Endodermal cell (in vitro differentiated cells): ENCODE measurements at regions not wholly inside any gene's neighbourhood (a gene's known extent, or its start where the extent isn't known, plus 50 kb on each side); places are given as distances from the start of the nearest gene placed in this dataset.

Experiments
- DNase-seq: peaks from one replicate; pipeline ENCODE4 v3.0.0-alpha.2; 2017
- H3K27ac ChIP-seq: 2 replicates; pipeline ENCODE4 v1.5.1; 2013; ENCODE audit warnings: mild to moderate bottlenecking, low read depth, low read length, moderate library complexity
- H3K27me3 ChIP-seq: 2 replicates; pipeline ENCODE4 v1.6.1; 2013; ENCODE audit warnings: mild to moderate bottlenecking, low read length, moderate library complexity; ENCODE audit not compliant: insufficient read depth, control insufficient read depth, poor library complexity, severe bottlenecking
- H3K36me3 ChIP-seq: 2 replicates; pipeline ENCODE4 v1.7.0; 2013; ENCODE audit warnings: mild to moderate bottlenecking, low read length, moderate library complexity; ENCODE audit not compliant: control insufficient read depth, insufficient read depth
- H3K4me1 ChIP-seq: one replicate; pipeline ENCODE4 v1.7.0; 2013; ENCODE audit warnings: low read length; ENCODE audit not compliant: control insufficient read depth, insufficient read depth
- H3K4me3 ChIP-seq: 2 replicates; pipeline ENCODE4 v1.5.1; 2013; ENCODE audit warnings: mild to moderate bottlenecking, low read length, moderate library complexity
- H3K9ac ChIP-seq: 2 replicates; pipeline ENCODE4 v1.6.1; 2013; ENCODE audit warnings: mild to moderate bottlenecking, low read length, moderate library complexity; ENCODE audit not compliant: poor library complexity, severe bottlenecking; ENCODE audit errors: extremely low read depth
- H3K9me3 ChIP-seq: 2 replicates; pipeline ENCODE4 v1.6.1; 2013; ENCODE audit warnings: mild to moderate bottlenecking, low read length, moderate library complexity; ENCODE audit not compliant: control insufficient read depth
- H3K27ac Mint-ChIP-seq: 2 replicates; pipeline ENCODE4 v1.8.0; 2020; ENCODE audit warnings: mixed read lengths
- H3K27me3 Mint-ChIP-seq: 2 replicates; pipeline ENCODE4 v1.8.0; 2021; ENCODE audit warnings: mild to moderate bottlenecking, mixed read lengths; ENCODE audit not compliant: insufficient read depth
- H3K36me3 Mint-ChIP-seq: 2 replicates; pipeline ENCODE4 v1.8.0; 2020; ENCODE audit warnings: low read depth, mixed read lengths
- H3K4me1 Mint-ChIP-seq: 2 replicates; pipeline ENCODE4 v1.8.0; 2020; ENCODE audit warnings: mixed read lengths
- H3K4me3 Mint-ChIP-seq: 2 replicates; pipeline ENCODE4 v1.8.0; 2020; ENCODE audit warnings: mild to moderate bottlenecking, moderate library complexity, mixed read lengths
- H3K9me3 Mint-ChIP-seq: 2 replicates; pipeline ENCODE4 v1.8.0; 2020; ENCODE audit warnings: mild to moderate bottlenecking, mixed read lengths
- CTCF ChIP-seq: fragments of 200-600 bp; sonication (generic); conservative IDR thresholded peaks from 2 replicates; pipeline ENCODE4 v1.5.0; 2021; ENCODE audit warnings: antibody characterized with exemption, mild to moderate bottlenecking
- WGBS, 2 experiments: methylation state at CpG; one replicate each; pipeline versions ENCODE4 v1.1.5 to v1.1.7; 2013; ENCODE audit warnings: missing lambda C conversion rate in 2 of 2, mixed read lengths in 1 of 2; ENCODE audit not compliant: insufficient coverage in 1 of 2, insufficient read length in 1 of 2; 5-methylcytosine and 5-hydroxymethylcytosine counted together

GRCh38 chr2:57677296-57677695 is 369.3 kb upstream of the VRK2 start:
- no peaks in the 10 kb centered on the region for H3K36me3 ChIP-seq
- Mint-ChIP-seq H3K36me3 (no peaks in the 10 kb centered on the region), H3K4me1 (no peaks in the 10 kb centered on the region), H3K9me3 (no peaks in the 10 kb centered on the region), H3K27ac (no peak overlapping the region), H3K4me3 (no peak overlapping the region), H3K27me3 (no peaks in the 10 kb centered on the region)
- H3K27ac ChIP-seq: no peak overlapping the region
- H3K9me3 ChIP-seq: no peaks in the 10 kb centered on the region
- H3K4me3 ChIP-seq: no peak overlapping the region
- H3K4me1 ChIP-seq: no peaks in the 10 kb centered on the region
- no peak for TF ChIP-seq CTCF
- DNase-seq: no peak
- no peak overlapping the region for H3K9ac ChIP-seq
- no peaks in the 10 kb centered on the region for H3K27me3 ChIP-seq

GRCh38 chr2:57681650-57682049 is 365.0 kb upstream of the VRK2 start:
- H3K4me3 Mint-ChIP-seq: no peak overlapping the region
- TF ChIP-seq CTCF: no peak
- Histone ChIP-seq H3K27me3 (no peaks in the 10 kb centered on the region), H3K9me3 (no peaks in the 10 kb centered on the region), H3K4me3 (no peak overlapping the region), H3K9ac (no peak overlapping the region), H3K4me1 (no peaks in the 10 kb centered on the region), H3K27ac (no peak overlapping the region), H3K36me3 (no peaks in the 10 kb centered on the region)
- no peaks in the 10 kb centered on the region for H3K9me3 Mint-ChIP-seq
- no peaks in the 10 kb centered on the region for H3K27me3 Mint-ChIP-seq
- H3K4me1 Mint-ChIP-seq: peaks cover 5% of the 10 kb centered on the region
- no peak for DNase-seq
- no peak overlapping the region for H3K27ac Mint-ChIP-seq
- WGBS, 2 experiments: 94 to 100% methylated on average over 1 of the region's 1 CpG
- H3K36me3 Mint-ChIP-seq: no peaks in the 10 kb centered on the region

GRCh38 chr2:57685032-57685431 is 361.6 kb upstream of the VRK2 start:
- Mint-ChIP-seq H3K4me1 (peaks cover 5% of the 10 kb centered on the region), H3K4me3 (no peak overlapping the region), H3K36me3 (no peaks in the 10 kb centered on the region), H3K27me3 (no peaks in the 10 kb centered on the region), H3K27ac (no peak overlapping the region), H3K9me3 (peaks cover 19% of the 10 kb centered on the region)
- H3K27ac ChIP-seq: no peak overlapping the region
- no peak for TF ChIP-seq CTCF
- no peaks in the 10 kb centered on the region for H3K27me3 ChIP-seq
- no peak overlapping the region for H3K4me3 ChIP-seq
- no peak overlapping the region for H3K9ac ChIP-seq
- 89 to 100% methylated on average over 1 to 2 of the region's 2 CpGs for WGBS, 2 experiments
- H3K36me3 ChIP-seq: no peaks in the 10 kb centered on the region
- H3K9me3 ChIP-seq: peaks cover 30% of the 10 kb centered on the region
- no peak for DNase-seq
- no peaks in the 10 kb centered on the region for H3K4me1 ChIP-seq
